KOPT-K1 (cell line): ENCODE measurements at regions not wholly inside any gene's neighbourhood (a gene's known extent, or its start where the extent isn't known, plus 50 kb on each side); places are given as distances from the start of the nearest gene placed in this dataset.
"Not testable (repeated sequence)": the region's sequence is repeated elsewhere in the genome, so short reads cannot be mapped to it uniquely, and the experiment has no call there.

Experiments
- H3K27ac ChIP-seq: fragments of 200-600 bp; sonication (generic); 2 replicates; pipeline ENCODE4 v1.5.1; 2016; ENCODE audit warnings: antibody characterized with exemption, mild to moderate bottlenecking, low read depth, low read length; ENCODE audit not compliant: poor library complexity, severe bottlenecking
- H3K36me3 ChIP-seq: fragments of 200-600 bp; sonication (generic); 2 replicates; pipeline ENCODE4 v1.5.1; 2017; ENCODE audit warnings: antibody characterized with exemption, mild to moderate bottlenecking, low read length, moderate library complexity; ENCODE audit not compliant: insufficient read depth
- H3K9me3 ChIP-seq: fragments of 200-600 bp; sonication (generic); 2 replicates; pipeline ENCODE4 v1.5.1; 2017; ENCODE audit warnings: antibody characterized with exemption, low read length, mild to moderate bottlenecking; ENCODE audit not compliant: insufficient read depth, poor library complexity, severe bottlenecking

GRCh38 chr16:88198457-88199295, 184.1 kb upstream of the ZNF469 start:
- H3K9me3 ChIP-seq, H3K27ac ChIP-seq, H3K36me3 ChIP-seq: not testable (repeated sequence)

- not testable (repeated sequence) for H3K27ac ChIP-seq, H3K9me3 ChIP-seq, H3K36me3 ChIP-seq
Observed at GRCh38 chr16:88199296-88200153, 183.2 kb upstream of the ZNF469 start.

- not testable (repeated sequence) for H3K9me3 ChIP-seq, H3K27ac ChIP-seq, H3K36me3 ChIP-seq
Observed at GRCh38 chr16:88200154-88200895, 182.4 kb upstream of the ZNF469 start.

GRCh38 chr16:88200896-88201185, 181.9 kb upstream of the ZNF469 start:
- Histone ChIP-seq H3K27ac (no peak overlapping the region), H3K36me3 (no peaks in the 10 kb centered on the region), H3K9me3 (no peaks in the 10 kb centered on the region)

GRCh38 chr16:88201611-88202010, 181.1 kb upstream of the ZNF469 start:
- H3K27ac ChIP-seq, H3K36me3 ChIP-seq, H3K9me3 ChIP-seq: not testable (repeated sequence)

GRCh38 chr16:88202207-88202745, 180.5 kb upstream of the ZNF469 start:
- Histone ChIP-seq H3K36me3 (no peaks in the 10 kb centered on the region), H3K9me3 (no peaks in the 10 kb centered on the region), H3K27ac (no peak overlapping the region)

- H3K36me3 ChIP-seq, H3K9me3 ChIP-seq, H3K27ac ChIP-seq: not testable (repeated sequence)
Observed at GRCh38 chr16:88202856-88203681, 179.7 kb upstream of the ZNF469 start.

- H3K36me3 ChIP-seq, H3K27ac ChIP-seq, H3K9me3 ChIP-seq: not testable (repeated sequence)
Observed at GRCh38 chr16:88204131-88205110, 178.3 kb upstream of the ZNF469 start.

- not testable (repeated sequence) for H3K9me3 ChIP-seq, H3K36me3 ChIP-seq, H3K27ac ChIP-seq
Observed at GRCh38 chr16:88205482-88205881, 177.3 kb upstream of the ZNF469 start.

- H3K27ac ChIP-seq, H3K36me3 ChIP-seq, H3K9me3 ChIP-seq: not testable (repeated sequence)
Observed at GRCh38 chr16:88206006-88206405, 176.8 kb upstream of the ZNF469 start.

- not testable (repeated sequence) for H3K36me3 ChIP-seq, H3K27ac ChIP-seq, H3K9me3 ChIP-seq
Observed at GRCh38 chr16:88206516-88206915, 176.2 kb upstream of the ZNF469 start.

- Histone ChIP-seq H3K27ac (no peak overlapping the region), H3K9me3 (peaks cover 4% of the 10 kb centered on the region), H3K36me3 (no peaks in the 10 kb centered on the region)
Observed at GRCh38 chr16:88208112-88208511, 174.6 kb upstream of the ZNF469 start.

- H3K9me3 ChIP-seq, H3K36me3 ChIP-seq, H3K27ac ChIP-seq: not testable (repeated sequence)
Observed at GRCh38 chr16:88208776-88209175, 174.0 kb upstream of the ZNF469 start.

- not testable (repeated sequence) for H3K9me3 ChIP-seq, H3K36me3 ChIP-seq, H3K27ac ChIP-seq
Observed at GRCh38 chr16:88209579-88209978, 173.2 kb upstream of the ZNF469 start.
